GM19324 (cell line): ENCODE measurements at regions not wholly inside any gene's neighbourhood (a gene's known extent, or its start where the extent isn't known, plus 50 kb on each side); places are given as distances from the start of the nearest gene placed in this dataset.

Source experiments
- ATAC-seq: cut with Tn5 transposase; IDR thresholded peaks from one replicate; pipeline ENCODE4 v1.9.1; 2021; ENCODE audit warnings: mild to moderate bottlenecking, moderate library complexity; ENCODE audit not compliant: unreplicated experiment, low FRiP score

GRCh38 chr6:140966676-140967075, 1166.0 kb upstream of the GJE1 start:
- no peak for ATAC-seq

DNA sequence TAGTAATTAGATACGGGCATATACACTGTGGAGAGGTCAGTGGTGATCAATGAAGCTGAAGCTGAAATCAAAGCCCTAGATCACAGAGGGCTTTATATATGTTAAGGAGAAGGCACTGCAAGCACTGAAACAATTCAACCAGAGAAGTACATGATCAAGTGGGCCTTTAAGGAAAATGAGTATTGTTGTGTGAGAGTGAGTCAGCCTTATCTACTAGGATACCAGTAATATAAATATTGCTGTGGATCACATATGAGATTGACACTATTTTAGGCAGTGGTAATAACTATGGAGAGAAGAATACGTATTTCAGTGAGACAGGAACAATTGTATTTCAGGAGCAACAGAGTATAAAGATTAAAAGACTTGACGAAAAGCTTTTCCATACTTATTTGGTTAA, 1172.2 kb upstream of the GJE1 start:
- ATAC-seq: no peak

DNA sequence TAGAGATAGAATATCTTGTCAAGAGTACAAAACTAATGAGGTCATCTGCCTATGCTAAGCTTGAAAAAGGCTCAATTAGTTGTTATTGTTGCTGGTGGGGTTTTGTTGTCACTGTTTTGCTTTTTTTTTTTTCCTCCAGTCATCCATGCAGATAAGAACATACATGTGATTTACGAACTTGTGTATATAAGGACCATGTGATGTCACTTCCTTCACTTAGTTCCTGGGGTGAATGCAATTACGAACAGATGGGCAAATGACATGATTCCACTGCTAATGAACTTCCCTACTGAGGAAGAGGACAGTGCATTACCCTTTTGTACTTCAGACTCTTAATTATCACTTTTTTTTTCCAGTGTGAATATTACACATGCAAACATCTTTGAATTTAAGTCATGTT, 1175.3 kb upstream of the GJE1 start:
- no peak for ATAC-seq

DNA sequence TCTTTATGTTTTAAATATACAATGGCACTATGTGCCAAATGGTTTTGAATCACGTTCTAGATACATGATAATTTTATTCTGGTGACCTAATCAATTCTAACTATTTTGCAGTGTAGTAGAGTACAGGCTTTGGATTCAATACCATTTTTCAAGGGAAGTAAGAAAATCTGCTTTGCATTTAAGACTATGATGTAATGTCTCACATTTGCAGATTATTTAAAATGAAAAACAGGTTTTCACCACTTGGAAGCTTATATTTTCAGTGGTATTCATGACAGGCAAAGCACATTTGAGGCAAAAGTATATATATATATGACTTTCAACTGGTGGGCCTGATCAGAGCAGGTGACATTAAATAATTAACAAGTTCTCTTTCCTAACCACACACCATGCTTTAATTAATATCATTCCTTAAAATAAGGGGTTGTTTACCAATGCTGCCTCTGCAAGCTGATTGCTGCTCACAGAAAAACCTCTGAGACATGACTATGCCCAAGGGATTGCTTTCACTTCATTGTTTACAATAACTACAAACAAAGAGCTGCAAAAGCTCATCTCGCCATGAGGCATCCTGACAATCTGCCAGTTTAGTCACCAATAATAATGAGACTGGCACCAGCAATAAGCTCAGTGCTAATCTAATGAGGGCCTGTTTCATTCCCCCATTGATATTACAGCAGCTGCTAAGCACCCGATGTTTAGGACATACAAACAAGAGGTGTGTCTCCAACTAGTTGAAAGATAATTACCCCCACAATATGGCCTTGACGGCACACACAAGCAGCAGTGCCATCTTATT, 1176.0 kb upstream of the GJE1 start:
- no peak for ATAC-seq

- no peak for ATAC-seq
These were observed 1192.3 kb upstream of the GJE1 start for GRCh38 chr6:140940251-140940925.

- ATAC-seq: no peak
These were observed 1199.8 kb upstream of the GJE1 start for GRCh38 chr6:140932909-140933308.

GRCh38 chr6:140931581-140931980, 1201.1 kb upstream of the GJE1 start:
- no peak for ATAC-seq

- ATAC-seq: no peak
These were observed 1203.6 kb upstream of the GJE1 start for GRCh38 chr6:140929121-140929520.

- ATAC-seq: no peak
These were observed 1209.7 kb upstream of the GJE1 start for GRCh38 chr6:140923048-140923447.

GRCh38 chr6:140921366-140922226, 1211.1 kb upstream of the GJE1 start:
- ATAC-seq: no peak

DNA sequence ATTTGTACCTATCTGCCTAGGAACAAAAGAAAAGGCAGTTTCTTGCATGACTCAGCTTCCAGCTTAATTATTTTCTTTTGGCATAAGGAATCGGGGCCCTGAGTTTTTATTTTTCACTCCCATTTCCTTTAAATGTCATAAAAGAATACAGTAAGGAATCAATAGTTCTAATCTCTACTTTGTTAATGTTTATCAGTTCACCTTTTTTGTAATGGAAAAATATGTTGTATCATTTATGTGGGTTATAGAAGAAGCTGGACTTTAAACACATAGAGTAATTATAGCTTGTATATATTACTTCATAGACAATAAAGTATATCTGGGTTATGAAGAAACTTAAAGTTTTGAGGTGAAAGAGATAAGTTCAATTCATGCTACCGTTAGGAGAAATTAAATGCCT, 1214.8 kb upstream of the GJE1 start:
- ATAC-seq: no peak

DNA sequence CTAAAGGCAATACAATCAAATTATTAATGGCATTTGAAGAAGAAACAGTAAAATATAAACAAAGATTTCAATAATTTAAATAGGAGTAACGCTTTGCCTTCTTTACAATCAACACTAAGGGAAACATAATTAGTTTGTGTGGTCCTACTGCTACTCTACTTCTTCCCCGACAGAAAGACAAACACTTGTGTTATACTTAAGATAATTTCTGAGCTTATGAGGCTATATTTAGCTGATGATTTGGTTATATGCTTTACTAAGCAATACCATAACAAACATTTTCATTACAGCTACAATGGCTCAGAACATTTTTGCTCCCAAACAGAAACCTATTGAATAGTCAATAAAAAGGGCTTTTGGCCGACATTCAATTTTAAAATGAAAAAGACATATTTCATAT, 1217.2 kb upstream of the GJE1 start:
- ATAC-seq: no peak

DNA sequence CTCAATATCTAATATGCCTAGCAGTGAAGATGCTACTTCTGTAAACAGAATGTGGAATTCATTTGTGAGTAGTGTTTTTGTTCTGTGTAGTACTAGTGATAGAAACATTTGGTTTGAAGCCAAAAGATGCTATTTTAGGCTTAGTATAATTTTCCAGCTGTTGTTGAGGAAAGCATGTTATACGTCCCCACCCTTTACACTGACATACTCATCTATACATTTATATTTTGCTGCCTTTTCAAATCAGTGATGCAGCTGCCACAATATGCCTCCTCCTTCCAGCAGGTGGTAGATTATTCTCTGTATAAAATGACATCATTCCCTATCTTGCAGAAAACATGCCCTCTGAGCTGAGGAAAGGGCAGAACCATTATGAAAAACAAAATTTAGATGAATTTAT, 1217.6 kb upstream of the GJE1 start:
- no peak for ATAC-seq

- no peak for ATAC-seq
These were observed 1220.0 kb upstream of the GJE1 start for GRCh38 chr6:140912686-140913085.

DNA sequence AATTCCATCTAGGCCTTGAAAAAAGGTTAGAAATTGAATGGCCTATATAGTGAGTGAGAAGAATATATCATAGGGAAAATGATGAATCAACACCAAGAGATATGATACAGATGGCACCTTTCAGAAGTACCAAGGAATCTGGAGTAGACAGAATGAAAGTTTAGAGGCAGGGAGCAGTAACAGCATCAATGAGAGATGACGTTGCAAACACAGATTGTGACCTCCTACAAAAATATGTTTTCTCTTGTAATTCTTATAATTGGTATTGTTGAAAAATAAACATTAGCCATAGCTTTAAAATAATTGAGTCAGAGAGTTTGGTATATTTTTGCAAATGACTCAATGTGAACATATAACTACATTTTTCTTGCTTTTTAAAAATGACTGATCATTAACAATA, 1223.1 kb upstream of the GJE1 start:
- ATAC-seq: no peak

- ATAC-seq: no peak
These were observed 1223.6 kb upstream of the GJE1 start for GRCh38 chr6:140909156-140909555.

GRCh38 chr6:140908505-140908904, 1224.2 kb upstream of the GJE1 start:
- ATAC-seq: no peak

- no peak for ATAC-seq
These were observed 1225.5 kb upstream of the GJE1 start for GRCh38 chr6:140907235-140907634.

DNA sequence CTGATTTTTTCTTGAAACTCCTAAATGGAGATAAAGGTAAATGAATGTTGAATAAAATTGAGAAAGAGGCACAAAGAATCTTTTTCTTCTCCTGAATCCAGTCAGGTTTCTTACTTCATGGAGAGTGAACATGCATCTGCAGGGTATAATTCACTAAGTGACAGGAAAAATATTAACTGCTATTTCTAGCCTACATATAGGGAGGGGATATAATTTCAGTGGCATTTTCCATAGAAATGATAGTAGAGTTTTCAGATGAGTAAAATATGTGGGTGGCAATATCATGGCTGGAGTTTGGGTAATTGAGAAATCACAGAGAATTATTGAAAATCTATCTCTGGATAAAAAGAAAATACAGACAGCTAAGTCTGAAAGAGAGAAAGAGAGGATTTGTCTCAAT, 1227.0 kb upstream of the GJE1 start:
- ATAC-seq: no peak

DNA sequence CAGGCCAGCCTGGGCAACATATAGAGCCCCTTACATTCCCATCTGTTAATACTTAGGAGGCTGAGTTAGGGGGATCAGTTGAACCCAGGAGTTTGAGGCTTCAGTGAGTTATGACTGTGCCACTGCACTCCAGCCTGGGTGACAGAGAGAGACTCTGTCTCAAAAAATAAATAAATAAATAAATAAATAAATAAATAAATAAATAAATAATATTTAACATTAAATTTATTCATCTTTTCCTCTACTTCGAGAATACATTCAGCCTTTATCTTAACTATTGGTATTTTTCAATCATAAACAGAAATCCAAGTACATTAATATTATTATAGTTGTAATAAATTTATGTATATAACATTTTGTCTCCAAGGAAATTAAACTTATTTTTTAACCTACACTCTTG, 1227.7 kb upstream of the GJE1 start:
- no peak for ATAC-seq
